ENCODE measurements at regions not wholly inside any gene's neighbourhood (a gene's known extent, or its start where the extent isn't known, plus 50 kb on each side); places are given as distances from the start of the nearest gene placed in this dataset.
"Not testable (repeated sequence)": the region's sequence is repeated elsewhere in the genome, so short reads cannot be mapped to it uniquely, and the experiment has no call there.

DNA sequence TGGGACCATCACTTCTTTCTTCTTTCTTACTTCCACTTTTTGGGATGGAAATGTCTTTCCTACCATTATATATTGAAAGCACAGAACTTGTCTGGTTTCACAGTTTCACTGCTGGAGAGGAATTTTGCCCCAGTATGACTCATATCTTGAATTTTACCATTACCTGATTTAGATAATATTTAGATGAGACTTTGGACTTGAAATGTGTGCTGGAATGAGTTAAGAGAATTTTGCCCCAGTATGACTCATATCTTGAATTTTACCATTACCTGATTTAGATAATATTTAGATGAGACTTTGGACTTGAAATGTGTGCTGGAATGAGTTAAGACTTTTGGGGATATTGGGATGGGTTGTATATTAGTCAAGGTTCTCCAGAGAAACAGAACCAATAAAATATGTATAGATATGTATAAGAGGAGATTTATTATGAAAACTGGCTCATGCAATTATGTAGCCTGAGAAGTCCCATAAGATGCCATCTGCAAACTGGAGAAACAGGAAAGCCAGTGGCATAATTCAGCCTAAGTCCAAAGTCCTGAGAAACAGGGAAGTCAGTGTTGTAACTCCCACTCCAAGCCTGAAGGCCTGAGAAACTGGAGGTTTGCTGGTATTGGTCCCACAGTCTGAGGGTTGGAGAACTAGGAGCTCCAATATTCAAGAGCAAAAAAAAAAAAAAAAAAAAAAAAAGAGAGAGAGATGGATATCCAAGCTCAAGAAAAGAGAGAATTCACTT, 1029.2 kb downstream of the EPHA3 start:
- no peaks in the 10 kb centered on the region for H3K9me3 Mint-ChIP-seq
- TF ChIP-seq, protein P1, sequence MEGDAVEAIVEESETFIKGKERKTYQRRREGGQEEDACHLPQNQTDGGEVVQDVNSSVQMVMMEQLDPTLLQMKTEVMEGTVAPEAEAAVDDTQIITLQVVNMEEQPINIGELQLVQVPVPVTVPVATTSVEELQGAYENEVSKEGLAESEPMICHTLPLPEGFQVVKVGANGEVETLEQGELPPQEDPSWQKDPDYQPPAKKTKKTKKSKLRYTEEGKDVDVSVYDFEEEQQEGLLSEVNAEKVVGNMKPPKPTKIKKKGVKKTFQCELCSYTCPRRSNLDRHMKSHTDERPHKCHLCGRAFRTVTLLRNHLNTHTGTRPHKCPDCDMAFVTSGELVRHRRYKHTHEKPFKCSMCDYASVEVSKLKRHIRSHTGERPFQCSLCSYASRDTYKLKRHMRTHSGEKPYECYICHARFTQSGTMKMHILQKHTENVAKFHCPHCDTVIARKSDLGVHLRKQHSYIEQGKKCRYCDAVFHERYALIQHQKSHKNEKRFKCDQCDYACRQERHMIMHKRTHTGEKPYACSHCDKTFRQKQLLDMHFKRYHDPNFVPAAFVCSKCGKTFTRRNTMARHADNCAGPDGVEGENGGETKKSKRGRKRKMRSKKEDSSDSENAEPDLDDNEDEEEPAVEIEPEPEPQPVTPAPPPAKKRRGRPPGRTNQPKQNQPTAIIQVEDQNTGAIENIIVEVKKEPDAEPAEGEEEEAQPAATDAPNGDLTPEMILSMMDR (IDR thresholded peaks at IDR 0.05; ENCODE audit: unreplicated experiment): no peak
- H3K4me3 Mint-ChIP-seq: no peak overlapping the region
- H3K27ac Mint-ChIP-seq: no peak overlapping the region
- DNase-seq (ENCODE audit: low spot score in 2 of 2, unreplicated experiment in 2 of 2): no peak
- peaks cover 13% of the 10 kb centered on the region for H3K4me1 Mint-ChIP-seq
- H3K27me3 Mint-ChIP-seq (ENCODE audit: low read depth): no peaks in the 10 kb centered on the region
- no peaks in the 10 kb centered on the region for H3K36me3 Mint-ChIP-seq

DNA sequence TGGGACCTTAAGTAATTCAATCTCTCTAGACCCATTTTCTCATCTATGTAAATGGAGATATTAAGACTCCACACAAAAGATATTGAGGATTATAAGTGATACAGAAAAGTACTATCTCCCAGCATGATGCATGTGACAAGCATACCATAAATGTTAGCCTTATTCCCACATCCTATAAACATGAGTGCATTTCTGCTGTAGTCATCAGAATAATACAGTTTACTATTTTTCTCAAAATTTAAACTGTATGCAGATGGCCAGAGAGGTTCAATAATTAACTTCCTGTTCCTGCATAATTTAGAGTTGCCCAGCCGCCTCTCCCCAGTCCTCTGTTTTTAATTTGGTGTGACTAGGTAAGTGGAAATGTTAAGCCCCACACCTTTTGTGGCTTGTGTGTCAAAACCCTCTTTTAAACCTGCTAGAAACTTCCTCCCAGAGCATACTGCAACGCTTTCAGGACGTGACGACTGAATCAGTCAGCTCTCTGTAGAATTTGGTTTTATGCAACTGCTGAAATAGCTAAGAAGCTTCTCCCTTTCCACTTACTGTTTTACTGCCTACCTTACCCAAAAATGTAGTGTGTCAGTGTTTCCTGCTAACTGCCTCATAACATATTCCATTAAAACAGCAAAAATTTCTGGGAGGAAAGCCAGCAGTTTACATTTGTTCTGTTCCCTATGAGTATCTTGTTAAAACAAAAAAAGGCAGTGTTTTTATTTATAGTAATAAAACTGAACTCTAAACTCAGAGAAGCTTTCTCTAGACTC, 1037.9 kb downstream of the EPHA3 start:
- Mint-ChIP-seq H3K27ac (peak overlapping the region; percentile 44), H3K4me3 (no peak overlapping the region), H3K36me3 (no peaks in the 10 kb centered on the region), H3K4me1 (peaks cover 11% of the 10 kb centered on the region), H3K27me3 (ENCODE audit: low read depth) (no peaks in the 10 kb centered on the region), H3K9me3 (no peaks in the 10 kb centered on the region)
- DNase-seq (ENCODE audit: low spot score in 2 of 2, unreplicated experiment in 2 of 2): no peak
- TF ChIP-seq, protein P1 (IDR thresholded peaks at IDR 0.05; ENCODE audit: unreplicated experiment): no peak

DNA sequence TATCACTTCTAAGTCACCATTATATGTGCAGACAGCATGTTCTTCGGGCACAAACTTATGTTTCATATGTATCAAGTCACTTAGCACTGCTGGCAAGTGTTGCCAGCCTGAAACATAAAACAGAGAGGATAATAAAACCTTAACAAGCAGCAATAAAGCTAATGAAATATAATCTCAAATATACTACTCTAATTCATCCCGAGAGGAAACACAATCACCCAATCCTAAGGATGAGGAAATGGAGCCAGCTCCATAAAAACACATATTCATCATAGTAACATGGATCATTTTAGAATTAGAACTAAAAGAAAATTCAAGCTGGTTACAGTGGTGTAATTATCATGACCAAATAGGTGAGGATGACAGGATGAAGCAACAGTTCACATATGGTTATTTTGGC, 1072.7 kb downstream of the EPHA3 start:
- TF ChIP-seq, protein P1 (IDR thresholded peaks at IDR 0.05; ENCODE audit: unreplicated experiment): no peak
- Mint-ChIP-seq H3K9me3 (no peaks in the 10 kb centered on the region), H3K36me3 (no peaks in the 10 kb centered on the region), H3K4me3 (no peak overlapping the region), H3K27me3 (ENCODE audit: low read depth) (peaks cover 5% of the 10 kb centered on the region), H3K27ac (no peak overlapping the region), H3K4me1 (peaks cover 2% of the 10 kb centered on the region)
- no peak for DNase-seq (ENCODE audit: low spot score in 2 of 2, unreplicated experiment in 2 of 2)

DNA sequence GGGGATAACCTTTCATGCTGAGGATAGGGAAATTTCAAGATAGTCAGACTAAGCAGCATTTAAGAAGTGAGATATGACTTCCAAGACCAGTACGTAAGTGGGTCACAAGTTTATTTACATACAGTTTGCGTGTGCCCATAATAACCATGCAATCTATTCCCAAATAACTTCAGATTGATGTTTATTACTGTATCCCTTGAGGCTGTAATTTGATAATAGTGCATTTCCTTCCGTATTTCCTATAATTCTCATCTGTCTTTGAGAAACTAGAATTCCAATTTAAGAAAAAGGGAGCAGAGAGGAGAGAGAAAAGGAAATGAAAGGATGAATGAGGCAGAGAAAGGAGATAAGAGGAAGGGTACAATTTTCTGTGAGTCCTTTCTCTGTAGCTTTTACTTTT, 1073.1 kb downstream of the EPHA3 start:
- Mint-ChIP-seq H3K4me3 (no peak overlapping the region), H3K9me3 (no peaks in the 10 kb centered on the region), H3K4me1 (peaks cover 2% of the 10 kb centered on the region), H3K36me3 (no peaks in the 10 kb centered on the region), H3K27me3 (ENCODE audit: low read depth) (peaks cover 5% of the 10 kb centered on the region), H3K27ac (no peak overlapping the region)
- TF ChIP-seq, protein P1 (IDR thresholded peaks at IDR 0.05; ENCODE audit: unreplicated experiment): no peak
- DNase-seq (ENCODE audit: low spot score in 2 of 2, unreplicated experiment in 2 of 2): no peak

DNA sequence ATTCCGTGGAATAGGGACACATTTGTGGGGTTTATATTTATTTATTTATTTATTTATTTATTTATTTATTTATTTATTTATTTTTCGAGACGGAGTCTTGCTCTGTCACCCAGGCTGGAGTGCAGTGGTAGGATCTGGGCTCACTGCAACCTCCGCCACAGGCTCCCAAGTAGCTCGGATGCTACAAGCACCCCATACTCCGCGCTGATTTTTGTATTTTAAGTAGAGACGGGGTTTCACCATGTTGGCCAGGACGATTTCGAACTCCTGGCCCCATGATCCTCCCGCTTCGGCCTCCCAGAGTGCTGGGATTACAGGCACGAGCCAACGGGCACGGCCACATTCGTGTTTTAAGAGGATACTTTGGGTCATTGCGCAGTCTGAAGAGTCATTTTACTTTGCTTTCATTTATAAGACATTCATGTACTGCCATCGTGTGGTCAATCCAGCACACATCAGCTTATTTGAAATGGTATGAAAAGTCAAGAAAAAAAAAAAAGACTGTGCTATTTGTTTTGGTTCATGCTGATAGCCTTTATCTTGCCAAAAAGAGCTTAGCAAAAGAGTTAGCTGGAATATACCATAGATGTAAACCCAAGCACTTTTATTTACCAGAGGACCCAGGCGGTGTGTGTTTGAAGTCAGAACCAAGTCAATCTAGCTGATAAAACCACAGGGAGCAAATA, 1075.0 kb downstream of the EPHA3 start:
- not testable (repeated sequence) for H3K9me3 Mint-ChIP-seq; H3K27ac Mint-ChIP-seq; DNase-seq (ENCODE audit: low spot score in 2 of 2, unreplicated experiment in 2 of 2); H3K36me3 Mint-ChIP-seq; H3K4me1 Mint-ChIP-seq; H3K27me3 Mint-ChIP-seq (ENCODE audit: low read depth)
- TF ChIP-seq, protein P1 (IDR thresholded peaks at IDR 0.05; ENCODE audit: unreplicated experiment): peak; percentile 71
- H3K4me3 Mint-ChIP-seq: peak overlapping the region; percentile 68
